Osteoblast (primary cell): ENCODE measurements at regions not wholly inside any gene's neighbourhood (a gene's known extent, or its start where the extent isn't known, plus 50 kb on each side); places are given as distances from the start of the nearest gene placed in this dataset.

ENCODE experiments used
- DNase-seq: peaks from one replicate; pipeline ENCODE4 v3.0.0; 2011; ENCODE audit warnings: low spot score, mixed read lengths; ENCODE audit not compliant: insufficient read length; ENCODE audit errors: missing footprints
- H2AFZ ChIP-seq: 2 replicates; pipeline ENCODE4 v1.6.0; 2011; ENCODE audit warnings: mild to moderate bottlenecking, low read length
- H3K27ac ChIP-seq: 2 replicates; pipeline ENCODE4 v1.5.1; 2011; ENCODE audit warnings: mild to moderate bottlenecking, low read depth, low read length, moderate library complexity
- H3K27me3 ChIP-seq: 2 replicates; pipeline ENCODE4 v1.6.0; 2012; ENCODE audit warnings: mild to moderate bottlenecking, control low read depth, inconsistent platforms, low read length, moderate library complexity; ENCODE audit not compliant: insufficient read depth
- H3K36me3 ChIP-seq: 2 replicates; pipeline ENCODE4 v1.5.1; 2011; ENCODE audit warnings: mild to moderate bottlenecking, low read length, control low read depth, moderate library complexity; ENCODE audit not compliant: insufficient read depth
- H3K4me1 ChIP-seq: 2 replicates; pipeline ENCODE4 v1.5.1; 2011; ENCODE audit warnings: mild to moderate bottlenecking, low read length, control low read depth, moderate library complexity; ENCODE audit not compliant: insufficient read depth
- H3K4me2 ChIP-seq: 2 replicates; pipeline ENCODE4 v1.6.0; 2011; ENCODE audit warnings: mild to moderate bottlenecking, low read length; ENCODE audit not compliant: insufficient read depth
- H3K4me3 ChIP-seq: fragments of 200-600 bp; sonication (generic); 3 replicates; pipeline ENCODE4 v1.5.1; 2012; ENCODE audit warnings: mild to moderate bottlenecking, low read length, inconsistent platforms; ENCODE audit not compliant: insufficient read depth
- H3K79me2 ChIP-seq: 2 replicates; pipeline ENCODE4 v1.6.0; 2012; ENCODE audit warnings: mild to moderate bottlenecking, low read length, control low read depth, inconsistent platforms; ENCODE audit not compliant: insufficient read depth
- H3K9me3 ChIP-seq: 2 replicates; pipeline ENCODE4 v1.5.1; 2011; ENCODE audit warnings: low read depth, low read length, control low read depth
- H4K20me1 ChIP-seq: 2 replicates; pipeline ENCODE4 v1.6.0; 2012; ENCODE audit warnings: mild to moderate bottlenecking, low read length, control low read depth; ENCODE audit not compliant: insufficient read depth
- TF ChIP-seq, protein P1 (sequence below): IDR thresholded peaks from 2 replicates; pipeline ENCODE4 v1.5.1; 2011; ENCODE audit warnings: mild to moderate bottlenecking, low read depth, low read length, moderate library complexity; ENCODE audit errors: extremely low read depth

DNA sequence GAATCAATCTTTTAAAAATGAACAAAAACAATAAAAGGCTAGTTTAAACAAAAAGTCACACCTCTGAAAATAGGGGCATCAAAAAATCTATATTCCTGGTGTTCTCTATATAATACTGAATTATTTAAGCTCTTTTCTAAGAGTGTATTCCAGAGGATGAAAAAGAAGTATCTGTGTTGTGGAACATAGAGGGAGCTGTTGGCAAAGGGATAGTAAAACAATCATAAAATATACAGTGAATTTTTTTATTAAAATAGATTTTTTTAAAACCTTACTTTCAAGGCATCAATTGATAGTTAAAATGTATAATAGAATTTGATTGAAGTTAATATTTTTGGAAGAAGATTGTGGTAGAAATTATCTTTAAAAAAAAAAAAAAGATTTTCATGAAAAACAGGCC lies 1409.1 kb upstream of the CELF2 start:
- no peak overlapping the region for H3K4me2 ChIP-seq
- peak; percentile 9 for DNase-seq
- H3K4me1 ChIP-seq, result peaks cover 4% of the 10 kb centered on the region
- H3K79me2 ChIP-seq, result no peaks in the 10 kb centered on the region
- TF ChIP-seq, protein P1, sequence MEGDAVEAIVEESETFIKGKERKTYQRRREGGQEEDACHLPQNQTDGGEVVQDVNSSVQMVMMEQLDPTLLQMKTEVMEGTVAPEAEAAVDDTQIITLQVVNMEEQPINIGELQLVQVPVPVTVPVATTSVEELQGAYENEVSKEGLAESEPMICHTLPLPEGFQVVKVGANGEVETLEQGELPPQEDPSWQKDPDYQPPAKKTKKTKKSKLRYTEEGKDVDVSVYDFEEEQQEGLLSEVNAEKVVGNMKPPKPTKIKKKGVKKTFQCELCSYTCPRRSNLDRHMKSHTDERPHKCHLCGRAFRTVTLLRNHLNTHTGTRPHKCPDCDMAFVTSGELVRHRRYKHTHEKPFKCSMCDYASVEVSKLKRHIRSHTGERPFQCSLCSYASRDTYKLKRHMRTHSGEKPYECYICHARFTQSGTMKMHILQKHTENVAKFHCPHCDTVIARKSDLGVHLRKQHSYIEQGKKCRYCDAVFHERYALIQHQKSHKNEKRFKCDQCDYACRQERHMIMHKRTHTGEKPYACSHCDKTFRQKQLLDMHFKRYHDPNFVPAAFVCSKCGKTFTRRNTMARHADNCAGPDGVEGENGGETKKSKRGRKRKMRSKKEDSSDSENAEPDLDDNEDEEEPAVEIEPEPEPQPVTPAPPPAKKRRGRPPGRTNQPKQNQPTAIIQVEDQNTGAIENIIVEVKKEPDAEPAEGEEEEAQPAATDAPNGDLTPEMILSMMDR, result peak; percentile 61
- no peak overlapping the region for H3K4me3 ChIP-seq
- no peaks in the 10 kb centered on the region for H3K27me3 ChIP-seq
- no peaks in the 10 kb centered on the region for H3K36me3 ChIP-seq
- no peak overlapping the region for H3K27ac ChIP-seq
- H4K20me1 ChIP-seq, result no peaks in the 10 kb centered on the region
- no peaks in the 10 kb centered on the region for H3K9me3 ChIP-seq
- H2AFZ ChIP-seq, result no peak overlapping the region

DNA sequence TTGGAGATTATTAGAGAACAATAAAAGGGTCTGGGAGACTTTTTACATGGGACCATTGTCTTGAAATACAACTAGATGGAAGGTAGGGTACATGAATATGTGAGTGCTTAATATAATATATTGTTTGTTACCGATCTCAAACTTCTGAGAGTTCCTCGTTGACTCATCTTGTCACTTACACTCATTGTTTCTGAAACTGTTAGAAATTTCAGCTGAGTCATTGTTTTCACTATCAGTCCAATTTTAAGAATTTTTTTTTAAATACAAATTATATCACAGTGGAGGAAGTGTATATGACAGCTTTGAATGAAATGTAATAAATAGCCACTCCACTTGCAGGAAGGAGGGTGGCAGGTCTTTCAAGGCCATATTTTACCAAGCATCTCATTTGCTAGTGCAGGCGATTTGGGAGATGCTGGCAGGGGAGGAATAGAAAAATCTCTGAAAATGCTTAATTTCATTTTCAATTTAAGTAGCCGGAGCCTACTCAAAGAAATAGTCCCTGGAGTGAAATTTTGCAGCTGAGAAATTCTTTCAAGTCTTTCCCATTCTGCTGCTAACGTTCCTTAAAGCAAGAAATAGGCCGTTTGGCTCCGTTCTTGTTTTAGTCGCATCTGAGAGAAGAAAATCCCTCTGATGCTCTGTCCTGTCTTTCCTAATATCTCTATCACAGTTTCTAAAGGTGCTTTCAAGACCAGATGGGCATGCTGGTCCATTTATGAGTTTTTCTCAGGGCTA lies 1404.2 kb upstream of the CELF2 start:
- Histone ChIP-seq H3K4me2 (peak overlapping the region; percentile 12), H4K20me1 (no peaks in the 10 kb centered on the region), H3K27ac (no peak overlapping the region), H3K27me3 (no peaks in the 10 kb centered on the region), H2AFZ (no peak overlapping the region), H3K36me3 (no peaks in the 10 kb centered on the region), H3K79me2 (no peaks in the 10 kb centered on the region), H3K9me3 (no peaks in the 10 kb centered on the region), H3K4me3 (no peak overlapping the region), H3K4me1 (peaks cover 5% of the 10 kb centered on the region)
- DNase-seq, result no peak
- TF ChIP-seq, protein P1, result no peak

DNA sequence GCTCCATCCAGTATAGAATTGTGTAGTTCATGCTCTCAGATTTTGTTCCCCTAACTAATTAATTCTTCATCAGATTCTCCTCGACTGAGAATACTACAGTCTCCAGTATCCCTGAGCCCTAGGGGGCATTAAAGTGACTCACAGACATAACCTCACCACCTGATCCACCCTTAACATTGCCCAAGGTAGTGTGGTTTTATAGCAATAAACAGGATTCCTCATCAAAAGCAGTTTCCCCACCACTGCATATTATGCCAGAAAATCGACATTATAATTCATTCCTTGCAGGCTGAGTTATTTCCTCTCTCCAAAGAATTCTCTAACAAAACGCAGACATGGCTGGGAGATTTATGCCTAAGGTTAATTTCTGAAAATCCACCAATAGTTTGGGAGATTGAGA lies 1402.5 kb upstream of the CELF2 start:
- Histone ChIP-seq H3K79me2 (no peaks in the 10 kb centered on the region), H3K9me3 (no peaks in the 10 kb centered on the region), H3K4me3 (no peak overlapping the region), H2AFZ (no peak overlapping the region), H3K4me1 (peaks cover 5% of the 10 kb centered on the region), H3K4me2 (no peak overlapping the region), H3K27ac (no peak overlapping the region), H3K36me3 (no peaks in the 10 kb centered on the region), H3K27me3 (no peaks in the 10 kb centered on the region), H4K20me1 (no peaks in the 10 kb centered on the region)
- TF ChIP-seq, protein P1, result no peak
- no peak for DNase-seq

DNA sequence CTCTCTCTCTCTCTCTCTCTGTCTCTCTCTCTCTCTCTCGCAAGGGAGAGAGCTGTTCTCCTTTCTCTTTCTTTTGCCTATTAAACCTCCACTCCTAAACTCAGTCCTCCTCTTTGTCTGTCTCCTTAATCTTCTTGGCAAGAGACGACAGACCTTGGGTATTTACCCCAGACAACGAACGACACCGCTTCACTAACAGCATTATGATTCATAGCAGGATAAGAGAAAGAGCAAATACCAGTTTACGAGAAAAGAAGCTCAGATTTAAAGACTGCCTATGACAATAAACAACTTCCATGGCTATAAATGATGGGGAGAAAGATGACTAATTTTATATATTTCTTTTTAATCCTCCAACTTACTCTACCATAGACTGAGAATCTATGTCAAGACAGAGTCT lies 1396.5 kb upstream of the CELF2 start:
- Histone ChIP-seq H3K27me3 (no peaks in the 10 kb centered on the region), H3K4me2 (no peak overlapping the region)

More for the DNA sequence above, 1396.5 kb upstream of the CELF2 start:
- H3K9me3 ChIP-seq, result no peaks in the 10 kb centered on the region
- DNase-seq, result no peak
- H4K20me1 ChIP-seq, result no peaks in the 10 kb centered on the region
- H3K27ac ChIP-seq, result no peak overlapping the region
- no peaks in the 10 kb centered on the region for H3K79me2 ChIP-seq
- no peaks in the 10 kb centered on the region for H3K36me3 ChIP-seq
- TF ChIP-seq, protein P1, result no peak
- H3K4me1 ChIP-seq, result no peaks in the 10 kb centered on the region
- peak overlapping the region; percentile 31 for H2AFZ ChIP-seq
- H3K4me3 ChIP-seq, result no peak overlapping the region
